ENCODE measurements at regions not wholly inside any gene's neighbourhood (a gene's known extent, or its start where the extent isn't known, plus 50 kb on each side); places are given as distances from the start of the nearest gene placed in this dataset.

GRCh38 chr16:73878611-73879010 lies 418.0 kb upstream of the PSMD7 start:
- Histone ChIP-seq H3K4me3 (ENCODE audit: low read length) (no peak overlapping the region), H3K27ac (ENCODE audit: low read depth, low read length) (no peak overlapping the region), H3K36me3 (ENCODE audit: control insufficient read depth, insufficient read depth, low read length) (no peaks in the 10 kb centered on the region), H3K27me3 (ENCODE audit: control insufficient read depth, insufficient read depth, low read length, poor library complexity, severe bottlenecking) (no peaks in the 10 kb centered on the region), H3K4me1 (ENCODE audit: control insufficient read depth, insufficient read depth, low read length) (no peaks in the 10 kb centered on the region), H3K9ac (ENCODE audit: extremely low read depth, low read length, poor library complexity, severe bottlenecking) (no peak overlapping the region), H3K9me3 (ENCODE audit: control insufficient read depth, low read length) (no peaks in the 10 kb centered on the region)
- 20% methylated on average over 1 of the region's 2 CpGs; no CpG with 5 or more reads in 1 of the 2 experiments for WGBS, 2 experiments (ENCODE audit: insufficient coverage in 1 of 2, insufficient read length in 1 of 2)
- H3K36me3 Mint-ChIP-seq (ENCODE audit: low read depth), result no peaks in the 10 kb centered on the region
- H3K9me3 Mint-ChIP-seq, result no peaks in the 10 kb centered on the region
- H3K27me3 Mint-ChIP-seq (ENCODE audit: insufficient read depth), result no peaks in the 10 kb centered on the region
- no peak for DNase-seq
- H3K4me1 Mint-ChIP-seq, result peaks cover 26% of the 10 kb centered on the region
- TF ChIP-seq CTCF (conservative IDR thresholded peaks at IDR 0.05), result peak; percentile 73
- no peak overlapping the region for H3K27ac Mint-ChIP-seq
- H3K4me3 Mint-ChIP-seq, result no peak overlapping the region

GRCh38 chr16:73877150-73877549 lies 419.5 kb upstream of the PSMD7 start:
- Histone ChIP-seq H3K4me3 (ENCODE audit: low read length) (no peak overlapping the region), H3K9ac (ENCODE audit: extremely low read depth, low read length, poor library complexity, severe bottlenecking) (no peak overlapping the region), H3K36me3 (ENCODE audit: control insufficient read depth, insufficient read depth, low read length) (no peaks in the 10 kb centered on the region), H3K27me3 (ENCODE audit: control insufficient read depth, insufficient read depth, low read length, poor library complexity, severe bottlenecking) (no peaks in the 10 kb centered on the region), H3K4me1 (ENCODE audit: control insufficient read depth, insufficient read depth, low read length) (no peaks in the 10 kb centered on the region), H3K27ac (ENCODE audit: low read depth, low read length) (no peak overlapping the region), H3K9me3 (ENCODE audit: control insufficient read depth, low read length) (no peaks in the 10 kb centered on the region)
- DNase-seq, result no peak
- no CpG with 5 or more reads among the region's 3 CpGs for WGBS, 2 experiments (ENCODE audit: insufficient coverage in 1 of 2, insufficient read length in 1 of 2)
- Mint-ChIP-seq H3K27ac (no peak overlapping the region), H3K36me3 (ENCODE audit: low read depth) (no peaks in the 10 kb centered on the region), H3K4me3 (no peak overlapping the region), H3K4me1 (peaks cover 15% of the 10 kb centered on the region), H3K9me3 (no peaks in the 10 kb centered on the region), H3K27me3 (ENCODE audit: insufficient read depth) (no peaks in the 10 kb centered on the region)
- no peak for TF ChIP-seq CTCF (conservative IDR thresholded peaks at IDR 0.05)

GRCh38 chr16:73875996-73876690 lies 420.5 kb upstream of the PSMD7 start:
- DNase-seq, result no peak
- Histone ChIP-seq H3K4me3 (ENCODE audit: low read length) (no peak overlapping the region), H3K27ac (ENCODE audit: low read depth, low read length) (no peak overlapping the region), H3K27me3 (ENCODE audit: control insufficient read depth, insufficient read depth, low read length, poor library complexity, severe bottlenecking) (no peaks in the 10 kb centered on the region), H3K36me3 (ENCODE audit: control insufficient read depth, insufficient read depth, low read length) (no peaks in the 10 kb centered on the region), H3K4me1 (ENCODE audit: control insufficient read depth, insufficient read depth, low read length) (no peaks in the 10 kb centered on the region), H3K9me3 (ENCODE audit: control insufficient read depth, low read length) (no peaks in the 10 kb centered on the region), H3K9ac (ENCODE audit: extremely low read depth, low read length, poor library complexity, severe bottlenecking) (no peak overlapping the region)
- Mint-ChIP-seq H3K27me3 (ENCODE audit: insufficient read depth) (no peaks in the 10 kb centered on the region), H3K4me1 (peaks cover 10% of the 10 kb centered on the region), H3K36me3 (ENCODE audit: low read depth) (no peaks in the 10 kb centered on the region), H3K4me3 (no peak overlapping the region), H3K9me3 (no peaks in the 10 kb centered on the region), H3K27ac (no peak overlapping the region)
- WGBS, 2 experiments (ENCODE audit: insufficient coverage in 1 of 2, insufficient read length in 1 of 2), result 90 to 97% methylated on average over 5 to 7 of the region's 7 CpGs
- TF ChIP-seq CTCF (conservative IDR thresholded peaks at IDR 0.05), result no peak

Data from endodermal cell (in vitro differentiated cells).